A549 (cell line): ENCODE measurements at regions not wholly inside any gene's neighbourhood (a gene's known extent, or its start where the extent isn't known, plus 50 kb on each side); places are given as distances from the start of the nearest gene placed in this dataset.

Experiments used
- ATAC-seq, 2 experiments: fragments of 200-7000 bp in 1 of 2; fragments of >200 bp in 1 of 2; cut with Nextera tagmentation in 1 of 2; cut with Tn5 transposase in 1 of 2; 3 replicates each; pipeline versions ENCODE4 v1.8.0 to v1.9.1; 2018 to 2020; ENCODE audit warnings: mild to moderate bottlenecking in 1 of 2, moderate library complexity in 1 of 2
- CTCF ChIA-PET: fragments of 300-600 bp; sonication (Branson Sonifier 250); formaldehyde crosslinking; extraction: SDS; loops from one replicate; lab custom pipeline; 2021; ENCODE audit warnings: antibody characterized with exemption, inconsistent platforms; lab: Yijun Ruan, JAX
- POLR2A ChIA-PET: fragments of 350-600 bp; formaldehyde crosslinking; extraction: SDS; loops from one replicate; lab custom pipeline; 2021; ENCODE audit warnings: antibody characterized with exemption, inconsistent platforms; lab: Yijun Ruan, JAX
- DNase-seq, 2 experiments: peaks; one replicate each; pipeline versions ENCODE4 v3.0.0 to v3.0.0-alpha.2; 2011 to 2016; ENCODE audit warnings: low read depth in 1 of 2, low spot score in 1 of 2
- FAIRE-seq: peaks from 2 replicates; lab custom pipeline; 2011; peaks lifted over from hg19 to GRCh38; lab: Jason Lieb, UNC
- H3K27ac ChIP-seq, 2 experiments: fragments of >200 bp; sonication (Bioruptor Twin); formaldehyde crosslinking; 3 replicates each; pipeline ENCODE4 v1.5.1; 2016 to 2017
- H3K4me1 ChIP-seq: fragments of >200 bp; sonication (Bioruptor Twin); formaldehyde crosslinking; 3 replicates; pipeline ENCODE4 v1.6.1; 2016
- H3K4me2 ChIP-seq: fragments of >200 bp; sonication (Bioruptor Twin); formaldehyde crosslinking; 3 replicates; pipeline ENCODE4 v1.6.1; 2016
- H3K4me3 ChIP-seq: fragments of >200 bp; sonication (Bioruptor Twin); formaldehyde crosslinking; 3 replicates; pipeline ENCODE4 v1.5.1; 2016
- H3K9me3 ChIP-seq: fragments of >200 bp; sonication (Bioruptor Twin); formaldehyde crosslinking; 3 replicates; pipeline ENCODE4 v1.6.1; 2016
- ATOH8 ChIP-seq: fragments of 250-450 bp; sonication (Bioruptor Pico); IDR thresholded peaks from 2 replicates; pipeline ENCODE4 v1.5.0; 2020; ENCODE audit warnings: low read depth, mild to moderate bottlenecking, moderate library complexity
- EHF ChIP-seq: fragments of 250-450 bp; sonication (Bioruptor Pico); IDR thresholded peaks from 2 replicates; pipeline ENCODE4 v1.5.0; 2020; ENCODE audit warnings: mild to moderate bottlenecking
- EHMT2 ChIP-seq: fragments of 200-600 bp; sonication (generic); IDR thresholded peaks from 2 replicates; pipeline ENCODE4 v1.6.1; 2016; ENCODE audit warnings: antibody characterized with exemption, low read depth, mild to moderate bottlenecking, moderate library complexity
- ELK1 ChIP-seq: fragments of 150-350 bp; IDR thresholded peaks from 2 replicates; pipeline ENCODE4 v1.6.1; 2014; ENCODE audit warnings: low read depth, mild to moderate bottlenecking, low read length
- EP300 ChIP-seq, 2 experiments: fragments of >200 bp; sonication (Bioruptor Twin); formaldehyde crosslinking; IDR thresholded peaks; 2 replicates in 1 of 2; 3 replicates in 1 of 2; pipeline ENCODE4 v1.6.1; 2016 to 2017
- FOXS1 ChIP-seq: fragments of 250-450 bp; sonication (Bioruptor Pico); IDR thresholded peaks from 2 replicates; pipeline ENCODE4 v1.5.0; 2020; ENCODE audit warnings: mild to moderate bottlenecking, moderate library complexity
- HEYL ChIP-seq: fragments of 250-450 bp; sonication (Bioruptor Pico); IDR thresholded peaks from 2 replicates; pipeline ENCODE4 v1.8.0; 2021; ENCODE audit warnings: mild to moderate bottlenecking, moderate library complexity
- HOXA7 ChIP-seq: fragments of 250-450 bp; sonication (Bioruptor Pico); IDR thresholded peaks from 2 replicates; pipeline ENCODE4 v1.5.0; 2020; ENCODE audit warnings: mild to moderate bottlenecking, moderate library complexity
- HOXB13 ChIP-seq: fragments of 250-450 bp; sonication (Bioruptor Pico); IDR thresholded peaks from 2 replicates; pipeline ENCODE4 v1.5.0; 2020; ENCODE audit warnings: low read depth, mild to moderate bottlenecking, moderate library complexity
- JUNB ChIP-seq: fragments of >200 bp; sonication (Bioruptor Twin); formaldehyde crosslinking; IDR thresholded peaks from 2 replicates; pipeline ENCODE4 v1.6.1; 2016
- MYC ChIP-seq: IDR thresholded peaks from 2 replicates; pipeline ENCODE4 v1.6.1; 2012; ENCODE audit warnings: mild to moderate bottlenecking, inconsistent platforms, low read length, improper control_type of control experiment, borderline replicate concordance
- NR3C1 ChIP-seq: fragments of >200 bp; sonication (Bioruptor Twin); formaldehyde crosslinking; IDR thresholded peaks from 3 replicates; pipeline ENCODE4 v1.6.1; 2017
- POLR2A ChIP-seq: IDR thresholded peaks from 2 replicates; pipeline ENCODE4 v1.6.1; 2012; ENCODE audit warnings: mild to moderate bottlenecking, low read length
- RARB ChIP-seq: fragments of 250-450 bp; sonication (Bioruptor Pico); IDR thresholded peaks from 2 replicates; pipeline ENCODE4 v1.8.0; 2021; ENCODE audit warnings: mild to moderate bottlenecking, moderate library complexity
- RFX5 ChIP-seq: fragments of 450-650 bp; IDR thresholded peaks from 2 replicates; pipeline ENCODE4 v1.7.1; 2014; ENCODE audit warnings: antibody characterized with exemption, mild to moderate bottlenecking, moderate library complexity
- TP53 ChIP-seq: fragments of 250-450 bp; sonication (Bioruptor Pico); IDR thresholded peaks from 2 replicates; pipeline ENCODE4 v1.5.0; 2021; ENCODE audit warnings: mild to moderate bottlenecking, moderate library complexity
- USF2 ChIP-seq: fragments of 450-650 bp; IDR thresholded peaks from 2 replicates; pipeline ENCODE4 v1.6.1; 2014; ENCODE audit warnings: antibody characterized with exemption
- ZC3H11A ChIP-seq: fragments of 450-650 bp; IDR thresholded peaks from 2 replicates; pipeline ENCODE4 v1.6.1; 2014; ENCODE audit warnings: antibody characterized with exemption, mild to moderate bottlenecking
- WGBS: methylation state at CpG from one replicate; pipeline ENCODE4 v1.1.6; 2017; ENCODE audit errors: missing lambda C conversion rate; 5-methylcytosine and 5-hydroxymethylcytosine counted together
- TF ChIP-seq, protein P1 (sequence below): IDR thresholded peaks from 2 replicates; pipeline ENCODE4 v1.6.1; 2012
- TF ChIP-seq, protein P2 (sequence below): fragments of 250-450 bp; sonication (Bioruptor Pico); IDR thresholded peaks from 2 replicates; pipeline ENCODE4 v1.5.0; 2021; ENCODE audit warnings: mild to moderate bottlenecking, moderate library complexity, borderline replicate concordance
- TF ChIP-seq, protein P3 (sequence below): fragments of >200 bp; sonication (Bioruptor Twin); formaldehyde crosslinking; IDR thresholded peaks from 2 replicates; pipeline ENCODE4 v1.6.1; 2016

- no peak for FAIRE-seq
- no peak for ATAC-seq
- Histone ChIP-seq H3K4me1 (no peaks in the 10 kb centered on the region), H3K27ac (no peak overlapping the region), H3K4me3 (no peak overlapping the region), H3K9me3 (no peaks in the 10 kb centered on the region), H3K4me2 (no peak overlapping the region)
- TF ChIP-seq USF2 (no peak), ATOH8 (CRISPR knock-in tag) (no peak), HOXA7 (CRISPR knock-in tag) (no peak), FOXS1 (CRISPR knock-in tag) (no peak), NR3C1 (no peak), MYC (no peak), TP53 (no peak), EHMT2 (no peak), EHF (CRISPR knock-in tag) (no peak), HOXB13 (CRISPR knock-in tag) (no peak), ELK1 (no peak)
- TF ChIP-seq, protein P1, sequence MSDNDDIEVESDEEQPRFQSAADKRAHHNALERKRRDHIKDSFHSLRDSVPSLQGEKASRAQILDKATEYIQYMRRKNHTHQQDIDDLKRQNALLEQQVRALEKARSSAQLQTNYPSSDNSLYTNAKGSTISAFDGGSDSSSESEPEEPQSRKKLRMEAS: no peak
- TF ChIP-seq, protein P2, sequence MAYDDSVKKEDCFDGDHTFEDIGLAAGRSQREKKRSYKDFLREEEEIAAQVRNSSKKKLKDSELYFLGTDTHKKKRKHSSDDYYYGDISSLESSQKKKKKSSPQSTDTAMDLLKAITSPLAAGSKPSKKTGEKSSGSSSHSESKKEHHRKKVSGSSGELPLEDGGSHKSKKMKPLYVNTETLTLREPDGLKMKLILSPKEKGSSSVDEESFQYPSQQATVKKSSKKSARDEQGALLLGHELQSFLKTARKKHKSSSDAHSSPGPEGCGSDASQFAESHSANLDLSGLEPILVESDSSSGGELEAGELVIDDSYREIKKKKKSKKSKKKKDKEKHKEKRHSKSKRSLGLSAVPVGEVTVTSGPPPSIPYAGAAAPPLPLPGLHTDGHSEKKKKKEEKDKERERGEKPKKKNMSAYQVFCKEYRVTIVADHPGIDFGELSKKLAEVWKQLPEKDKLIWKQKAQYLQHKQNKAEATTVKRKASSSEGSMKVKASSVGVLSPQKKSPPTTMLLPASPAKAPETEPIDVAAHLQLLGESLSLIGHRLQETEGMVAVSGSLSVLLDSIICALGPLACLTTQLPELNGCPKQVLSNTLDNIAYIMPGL (CRISPR knock-in tag): no peak
- ChIA-PET POLR2A (no interaction called here), CTCF (no interaction called here)
- DNase-seq: no peak
- 13% methylated on average over 5 of the region's 5 CpGs for WGBS
Observed at GRCh38 chr5:5645891-5646290, 223.4 kb downstream of the ICE1 start.

DNA sequence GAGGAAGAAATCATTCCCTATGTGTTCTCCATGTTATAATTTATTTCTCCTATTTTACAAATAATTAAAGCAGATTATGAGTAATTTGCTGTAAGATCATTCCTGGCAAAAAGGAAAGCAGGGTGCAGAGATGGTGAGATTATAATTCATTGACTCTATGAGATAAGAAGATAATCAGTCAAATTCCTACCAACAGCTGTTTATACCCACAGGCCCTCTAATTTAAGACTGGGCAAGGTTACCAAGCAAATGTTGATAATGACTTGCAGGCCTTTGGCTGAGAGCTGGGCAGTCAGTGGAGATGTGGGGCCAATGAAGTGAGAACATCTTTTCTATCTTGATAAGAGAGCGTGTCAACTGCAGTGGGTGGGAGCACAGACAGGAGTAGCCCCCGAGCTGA is 222.7 kb downstream of the ICE1 start:
- no peak for ATAC-seq
- Histone ChIP-seq H3K4me1 (no peaks in the 10 kb centered on the region), H3K27ac (no peak overlapping the region)
- TF ChIP-seq EHMT2: no peak
- TF ChIP-seq, protein P3, sequence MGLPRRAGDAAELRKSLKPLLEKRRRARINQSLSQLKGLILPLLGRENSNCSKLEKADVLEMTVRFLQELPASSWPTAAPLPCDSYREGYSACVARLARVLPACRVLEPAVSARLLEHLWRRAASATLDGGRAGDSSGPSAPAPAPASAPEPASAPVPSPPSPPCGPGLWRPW: no peak
- no peak for TF ChIP-seq JUNB
- no peak for TF ChIP-seq RARB (CRISPR knock-in tag)
- TF ChIP-seq, protein P2 (CRISPR knock-in tag): no peak
- no peak for TF ChIP-seq EP300 (IDR thresholded peaks at IDR 0.05)
- TF ChIP-seq RFX5: no peak
- no peak for TF ChIP-seq HEYL
- no peak for TF ChIP-seq POLR2A
- TF ChIP-seq ZC3H11A: no peak
- TF ChIP-seq, all 56 proteins: peak for 0
- Histone ChIP-seq H3K4me3 (no peak overlapping the region), H3K9me3 (no peaks in the 10 kb centered on the region), H3K4me2 (no peak overlapping the region)
- ChIA-PET POLR2A (no interaction called here), CTCF (no interaction called here)
- DNase-seq (no peak), FAIRE-seq (no peak)
- 0% methylated on average over 2 of the region's 2 CpGs for WGBS
